HEK293T (cell line): ENCODE measurements at regions not wholly inside any gene's neighbourhood (a gene's known extent, or its start where the extent isn't known, plus 50 kb on each side); places are given as distances from the start of the nearest gene placed in this dataset.

ENCODE experiments used
- BHLHE40 ChIP-seq: fragments of 450-650 bp; IDR thresholded peaks from 2 replicates; pipeline ENCODE4 v1.6.1; 2016; ENCODE audit warnings: mild to moderate bottlenecking, moderate library complexity, borderline replicate concordance
- FOXA1 ChIP-seq: fragments of 450-650 bp; IDR thresholded peaks from 2 replicates; pipeline ENCODE4 v1.6.1; 2016; ENCODE audit warnings: mild to moderate bottlenecking
- FOXK2 ChIP-seq: fragments of 450-650 bp; IDR thresholded peaks from 2 replicates; pipeline ENCODE4 v1.6.1; 2016; ENCODE audit warnings: mild to moderate bottlenecking
- HDGF ChIP-seq: fragments of 450-650 bp; IDR thresholded peaks from 2 replicates; pipeline ENCODE4 v1.6.1; 2017; ENCODE audit warnings: antibody characterized with exemption, borderline replicate concordance
- L3MBTL2 ChIP-seq: fragments of 450-650 bp; conservative IDR thresholded peaks from 2 replicates; pipeline ENCODE4 v1.6.1; 2016; ENCODE audit warnings: mild to moderate bottlenecking
- LEF1 ChIP-seq: fragments of 450-650 bp; IDR thresholded peaks from 2 replicates; pipeline ENCODE4 v1.6.1; 2017; ENCODE audit warnings: mild to moderate bottlenecking, borderline replicate concordance
- SP1 ChIP-seq: fragments of 450-650 bp; IDR thresholded peaks from 2 replicates; pipeline ENCODE4 v1.6.1; 2017
- SUZ12 ChIP-seq: fragments of 450-650 bp; IDR thresholded peaks from 2 replicates; pipeline ENCODE4 v1.6.1; 2016; ENCODE audit warnings: mild to moderate bottlenecking
- TARDBP ChIP-seq: fragments of 450-650 bp; IDR thresholded peaks from 2 replicates; pipeline ENCODE4 v1.6.1; 2016
- ZNF384 ChIP-seq: fragments of 450-650 bp; IDR thresholded peaks from 2 replicates; pipeline ENCODE4 v1.6.1; 2016

DNA sequence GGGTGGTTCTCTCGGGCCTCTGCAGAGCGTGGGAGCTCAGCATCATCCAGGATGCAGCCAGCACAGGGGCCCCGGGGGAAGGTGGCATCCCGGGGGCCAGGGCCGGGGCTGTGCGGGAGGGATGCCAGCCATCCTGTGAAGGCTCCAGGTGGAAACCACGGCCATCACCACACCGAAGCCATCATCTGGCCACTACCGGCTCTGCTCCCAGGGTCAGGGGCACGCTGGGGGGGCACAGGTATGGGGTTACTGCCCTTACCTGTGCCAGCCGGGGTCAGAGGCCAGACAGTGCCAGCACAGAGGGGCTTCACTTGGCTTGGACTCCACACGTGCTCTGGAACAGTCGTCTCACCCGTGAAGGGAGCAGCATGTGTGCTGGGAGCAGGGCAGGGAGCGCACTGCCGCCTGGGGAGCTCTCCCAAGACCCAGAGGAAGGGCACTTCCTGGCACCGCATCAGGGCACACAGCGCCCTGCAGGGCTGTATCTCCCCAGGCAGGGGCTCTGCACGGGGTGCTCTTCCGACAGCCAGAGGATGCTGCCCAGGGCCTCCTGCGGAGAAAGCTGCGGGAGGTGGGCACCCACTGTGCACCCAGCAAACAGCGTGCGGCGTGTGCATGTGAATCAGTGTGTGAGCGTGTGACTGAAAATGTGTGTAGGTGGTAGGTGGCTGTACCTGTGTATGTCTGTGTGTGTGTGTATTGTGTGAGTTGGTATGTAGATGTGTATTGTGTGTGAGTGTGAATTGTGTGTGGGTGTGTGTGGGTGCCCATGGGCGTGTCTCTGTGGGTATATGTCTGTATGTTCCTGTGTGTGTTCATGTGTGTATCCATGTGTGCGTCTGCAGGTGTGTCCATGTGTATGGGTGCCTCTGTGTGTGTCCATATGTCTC, 75.0 kb downstream of the PTGR3 start:
- TF ChIP-seq SP1 (no peak), ZNF384 (no peak), FOXA1 (no peak), TARDBP (no peak), SUZ12 (no peak), LEF1 (no peak), BHLHE40 (no peak), L3MBTL2 (no peak), HDGF (no peak), FOXK2 (no peak)
